VCaP (cell line): ENCODE measurements at regions not wholly inside any gene's neighbourhood (a gene's known extent, or its start where the extent isn't known, plus 50 kb on each side); places are given as distances from the start of the nearest gene placed in this dataset.

Experiments used
- H3K27ac ChIP-seq: fragments of 450-650 bp; 2 replicates; pipeline ENCODE4 v1.5.1; 2017
- TF ChIP-seq, protein P1 (sequence below): fragments of 450-650 bp; conservative IDR thresholded peaks from 2 replicates; pipeline ENCODE4 v1.5.1; 2017; ENCODE audit warnings: mild to moderate bottlenecking, moderate library complexity

DNA sequence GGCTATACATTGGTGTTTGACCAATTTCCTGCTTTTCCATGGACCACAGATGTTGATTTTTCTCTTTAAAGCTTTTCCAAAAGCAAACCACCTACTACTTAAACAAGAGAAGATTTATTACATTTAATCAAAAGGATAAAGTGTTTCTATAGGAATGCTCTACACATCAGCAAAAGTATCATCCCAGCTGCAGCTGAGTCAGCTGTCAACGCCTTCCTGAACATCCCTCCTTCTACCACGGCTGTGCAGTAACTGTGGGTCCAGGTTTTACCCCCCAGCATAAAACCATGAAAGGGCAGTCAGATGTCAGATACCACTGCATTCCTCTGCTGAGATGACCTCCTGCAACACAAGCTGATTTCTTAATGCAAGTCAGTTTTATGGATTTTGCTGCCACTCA lies 524.5 kb upstream of the MEX3C start:
- H3K27ac ChIP-seq: no peak overlapping the region
- TF ChIP-seq, protein P1, sequence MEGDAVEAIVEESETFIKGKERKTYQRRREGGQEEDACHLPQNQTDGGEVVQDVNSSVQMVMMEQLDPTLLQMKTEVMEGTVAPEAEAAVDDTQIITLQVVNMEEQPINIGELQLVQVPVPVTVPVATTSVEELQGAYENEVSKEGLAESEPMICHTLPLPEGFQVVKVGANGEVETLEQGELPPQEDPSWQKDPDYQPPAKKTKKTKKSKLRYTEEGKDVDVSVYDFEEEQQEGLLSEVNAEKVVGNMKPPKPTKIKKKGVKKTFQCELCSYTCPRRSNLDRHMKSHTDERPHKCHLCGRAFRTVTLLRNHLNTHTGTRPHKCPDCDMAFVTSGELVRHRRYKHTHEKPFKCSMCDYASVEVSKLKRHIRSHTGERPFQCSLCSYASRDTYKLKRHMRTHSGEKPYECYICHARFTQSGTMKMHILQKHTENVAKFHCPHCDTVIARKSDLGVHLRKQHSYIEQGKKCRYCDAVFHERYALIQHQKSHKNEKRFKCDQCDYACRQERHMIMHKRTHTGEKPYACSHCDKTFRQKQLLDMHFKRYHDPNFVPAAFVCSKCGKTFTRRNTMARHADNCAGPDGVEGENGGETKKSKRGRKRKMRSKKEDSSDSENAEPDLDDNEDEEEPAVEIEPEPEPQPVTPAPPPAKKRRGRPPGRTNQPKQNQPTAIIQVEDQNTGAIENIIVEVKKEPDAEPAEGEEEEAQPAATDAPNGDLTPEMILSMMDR: no peak

DNA sequence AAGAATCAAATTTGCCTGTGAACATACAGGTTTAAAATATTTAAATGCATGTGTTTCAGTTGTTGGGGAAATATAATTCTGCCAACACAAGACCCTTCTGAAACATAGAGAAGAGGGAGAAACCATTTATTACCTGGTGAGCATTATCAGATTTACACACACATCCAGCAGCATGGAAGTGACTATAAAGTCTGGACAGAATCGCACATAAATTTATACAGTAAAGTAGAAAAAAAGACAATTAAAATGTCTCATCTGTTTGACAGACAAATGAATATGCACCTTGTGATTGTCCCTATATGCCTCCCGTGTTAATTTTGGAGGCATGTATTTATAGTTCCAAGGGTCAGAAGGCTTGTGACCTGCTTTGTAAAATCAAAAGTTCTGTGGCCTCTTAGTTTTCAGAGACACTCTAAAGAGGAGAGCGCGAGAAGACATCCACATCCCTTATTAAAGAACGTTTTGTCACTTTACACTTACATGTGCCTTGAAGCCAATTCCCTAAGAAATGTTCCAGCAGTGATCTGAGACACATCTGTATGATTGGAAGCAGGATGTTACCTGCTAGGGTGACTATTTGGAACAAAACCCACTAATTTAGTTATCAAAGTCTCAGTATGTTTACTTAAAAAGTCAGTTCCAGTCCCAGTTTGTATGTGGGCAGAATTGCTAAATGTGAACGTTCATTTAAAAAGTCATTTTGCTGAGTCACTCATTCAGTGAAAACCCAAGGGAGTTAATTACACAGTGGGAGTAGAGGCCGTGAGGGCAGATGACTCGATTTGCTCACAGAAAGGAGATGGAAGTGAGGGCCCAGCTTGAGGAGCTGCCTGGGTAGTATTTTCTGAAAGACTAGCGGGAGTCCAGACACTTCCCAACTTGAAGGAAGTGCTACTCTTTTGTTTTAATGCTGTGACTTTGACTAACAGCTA lies 527.6 kb upstream of the MEX3C start:
- H3K27ac ChIP-seq: no peak overlapping the region
- TF ChIP-seq, protein P1: no peak

- TF ChIP-seq, protein P1: no peak
- no peak overlapping the region for H3K27ac ChIP-seq
These were observed 529.1 kb upstream of the MEX3C start for GRCh38 chr18:51726614-51727013.

GRCh38 chr18:51727780-51728179 lies 530.3 kb upstream of the MEX3C start:
- TF ChIP-seq, protein P1: no peak
- no peak overlapping the region for H3K27ac ChIP-seq

DNA sequence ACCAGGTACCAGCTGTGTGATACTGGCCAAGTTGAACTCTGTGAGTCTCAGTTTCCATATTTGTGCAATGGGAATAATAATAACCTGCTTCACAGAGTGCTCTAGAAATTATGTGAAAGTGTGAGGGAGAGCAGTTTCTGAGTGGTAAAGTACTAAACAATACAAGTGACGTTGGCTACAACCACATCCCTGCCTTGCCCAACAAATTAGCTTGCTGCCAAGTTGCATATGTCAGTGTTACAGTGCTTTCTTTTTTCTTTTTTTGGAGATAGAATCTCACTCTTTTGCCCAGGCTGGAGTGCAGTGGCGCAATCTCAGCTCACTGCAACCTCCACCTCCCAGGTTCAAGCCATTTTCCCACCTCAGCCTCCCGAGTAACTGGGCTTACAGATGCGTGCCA lies 533.6 kb upstream of the MEX3C start:
- no peak overlapping the region for H3K27ac ChIP-seq
- TF ChIP-seq, protein P1: no peak

- TF ChIP-seq, protein P1: no peak
- H3K27ac ChIP-seq: no peak overlapping the region
These were observed 537.1 kb upstream of the MEX3C start for GRCh38 chr18:51734576-51734975.

- no peak overlapping the region for H3K27ac ChIP-seq
- TF ChIP-seq, protein P1: no peak
These were observed 541.7 kb upstream of the MEX3C start for GRCh38 chr18:51739044-51739666.
